KMS-11 (cell line): ENCODE measurements at regions not wholly inside any gene's neighbourhood (a gene's known extent, or its start where the extent isn't known, plus 50 kb on each side); places are given as distances from the start of the nearest gene placed in this dataset.

ENCODE experiments used
- H2AFZ ChIP-seq: fragments of 200-600 bp; sonication (generic); 2 replicates; pipeline ENCODE4 v1.6.1; 2016; ENCODE audit warnings: antibody characterized with exemption, mixed run types, low read depth
- H3K27ac ChIP-seq: fragments of 200-600 bp; sonication (generic); 2 replicates; pipeline ENCODE4 v1.6.1; 2016; ENCODE audit warnings: mild to moderate bottlenecking, mixed run types
- H3K27me3 ChIP-seq: fragments of 200-600 bp; sonication (generic); 2 replicates; pipeline ENCODE4 v1.6.1; 2017; ENCODE audit warnings: mild to moderate bottlenecking, low read depth, mixed run types, moderate library complexity; ENCODE audit not compliant: insufficient read depth
- H3K36me3 ChIP-seq: fragments of 200-600 bp; sonication (generic); 2 replicates; pipeline ENCODE4 v1.6.1; 2017; ENCODE audit warnings: mild to moderate bottlenecking, mixed run types; ENCODE audit not compliant: insufficient read depth
- H3K4me1 ChIP-seq: fragments of 200-600 bp; sonication (generic); 2 replicates; pipeline ENCODE4 v1.6.1; 2016; ENCODE audit warnings: mild to moderate bottlenecking, low read depth, mixed run types; ENCODE audit not compliant: poor library complexity, severe bottlenecking
- H3K4me2 ChIP-seq: fragments of 200-600 bp; sonication (generic); 2 replicates; pipeline ENCODE4 v1.7.0; 2016; ENCODE audit warnings: mild to moderate bottlenecking, mixed run types
- H3K4me3 ChIP-seq: fragments of 200-600 bp; sonication (generic); IDR thresholded peaks from 2 replicates; pipeline ENCODE4 v1.6.1; 2017; ENCODE audit warnings: low read depth, low read length, mixed read lengths; ENCODE audit not compliant: insufficient read depth
- H3K79me2 ChIP-seq: fragments of 200-600 bp; sonication (generic); 2 replicates; pipeline ENCODE4 v1.6.1; 2016; ENCODE audit warnings: low read depth, mixed run types; ENCODE audit not compliant: insufficient read depth
- H3K9ac ChIP-seq: fragments of 200-600 bp; sonication (generic); 2 replicates; pipeline ENCODE4 v1.6.1; 2016; ENCODE audit warnings: mild to moderate bottlenecking, mixed run types
- H4K20me1 ChIP-seq: fragments of 200-600 bp; sonication (generic); 2 replicates; pipeline ENCODE4 v1.6.1; 2016; ENCODE audit warnings: mild to moderate bottlenecking, mixed run types; ENCODE audit not compliant: insufficient read depth
- CTCF ChIP-seq: fragments of 200-600 bp; sonication (generic); conservative IDR thresholded peaks from 2 replicates; pipeline ENCODE4 v1.6.1; 2017; ENCODE audit warnings: low read depth, mild to moderate bottlenecking, antibody characterized with exemption, low read length, moderate library complexity, mixed read lengths

GRCh38 chr13:62324842-62325241, 909.2 kb upstream of the PCDH20 start:
- Histone ChIP-seq H3K27ac (no peak overlapping the region), H3K4me3 (no peak overlapping the region), H3K4me1 (no peaks in the 10 kb centered on the region), H3K4me2 (no peak overlapping the region), H3K79me2 (no peaks in the 10 kb centered on the region), H3K36me3 (no peaks in the 10 kb centered on the region), H2AFZ (no peak overlapping the region), H3K9ac (no peak overlapping the region), H4K20me1 (no peaks in the 10 kb centered on the region), H3K27me3 (no peaks in the 10 kb centered on the region)
- no peak for TF ChIP-seq CTCF

- Histone ChIP-seq H3K27ac (no peak overlapping the region), H3K4me3 (no peak overlapping the region), H3K4me1 (no peaks in the 10 kb centered on the region), H3K27me3 (no peaks in the 10 kb centered on the region), H3K36me3 (no peaks in the 10 kb centered on the region), H3K9ac (no peak overlapping the region), H3K79me2 (no peaks in the 10 kb centered on the region), H3K4me2 (no peak overlapping the region), H4K20me1 (no peaks in the 10 kb centered on the region), H2AFZ (no peak overlapping the region)
- no peak for TF ChIP-seq CTCF
Observed at GRCh38 chr13:62321895-62322294, 906.2 kb upstream of the PCDH20 start.

GRCh38 chr13:62321139-62321538, 905.5 kb upstream of the PCDH20 start:
- no peak overlapping the region for H3K27ac ChIP-seq
- TF ChIP-seq CTCF: no peak
- H3K4me3 ChIP-seq: no peak overlapping the region
- no peaks in the 10 kb centered on the region for H4K20me1 ChIP-seq
- H2AFZ ChIP-seq: no peak overlapping the region
- no peaks in the 10 kb centered on the region for H3K79me2 ChIP-seq
- no peaks in the 10 kb centered on the region for H3K36me3 ChIP-seq
- no peaks in the 10 kb centered on the region for H3K27me3 ChIP-seq
- H3K4me2 ChIP-seq: no peak overlapping the region
- H3K9ac ChIP-seq: no peak overlapping the region
- no peaks in the 10 kb centered on the region for H3K4me1 ChIP-seq

- H3K79me2 ChIP-seq: no peaks in the 10 kb centered on the region
- no peak overlapping the region for H3K9ac ChIP-seq
- no peaks in the 10 kb centered on the region for H3K4me1 ChIP-seq
- no peaks in the 10 kb centered on the region for H3K27me3 ChIP-seq
- H2AFZ ChIP-seq: no peak overlapping the region
- peak; percentile 43; the same call in 1 of the 2 replicates for TF ChIP-seq CTCF
- no peaks in the 10 kb centered on the region for H3K36me3 ChIP-seq
- no peak overlapping the region for H3K4me3 ChIP-seq
- no peak overlapping the region for H3K4me2 ChIP-seq
- no peaks in the 10 kb centered on the region for H4K20me1 ChIP-seq
- H3K27ac ChIP-seq: no peak overlapping the region
Observed at GRCh38 chr13:62320129-62321108, 904.8 kb upstream of the PCDH20 start.
